Ovary (tissue), 7 donors: ENCODE measurements at regions not wholly inside any gene's neighbourhood (a gene's known extent, or its start where the extent isn't known, plus 50 kb on each side); places are given as distances from the start of the nearest gene placed in this dataset.

Experiments used
- DNase-seq, 5 donors: peaks; one replicate each; pipeline ENCODE4 v3.0.0-alpha.2; 2019 to 2020
- H3K27ac ChIP-seq, 2 donors: fragments of 200-600 bp; one replicate each; pipeline versions ENCODE4 v1.5.1 to v1.8.0; 2019 to 2022
- H3K27me3 ChIP-seq: fragments of 200-600 bp; one replicate; pipeline ENCODE4 v1.8.0; 2022
- H3K36me3 ChIP-seq: fragments of 200-600 bp; sonication (generic); one replicate; pipeline ENCODE4 v1.5.1; 2019
- H3K4me1 ChIP-seq: one replicate; pipeline ENCODE4 v1.8.1; 2013; ENCODE audit warnings: mild to moderate bottlenecking, moderate library complexity; ENCODE audit not compliant: insufficient read depth
- H3K4me3 ChIP-seq: fragments of 200-600 bp; sonication (generic); one replicate; pipeline ENCODE4 v1.5.1; 2017
- H3K9me3 ChIP-seq, 2 donors: fragments of 200-600 bp in 1 of 2; sonication (generic) in 1 of 2; one replicate each; pipeline versions ENCODE4 v1.5.1 to v1.8.1; 2013 to 2019; ENCODE audit warnings: mild to moderate bottlenecking in 1 of 2, moderate library complexity in 1 of 2
- EP300 ChIP-seq: sonication (generic); formaldehyde crosslinking; IDR thresholded peaks from one replicate; pipeline ENCODE4 v1.6.1; 2017; ENCODE audit warnings: antibody characterized with exemption
- POLR2A ChIP-seq: fragments of 450-650 bp; IDR thresholded peaks from one replicate; pipeline ENCODE4 v1.6.1; 2017; ENCODE audit warnings: antibody characterized with exemption, mild to moderate bottlenecking, moderate library complexity
- WGBS, 3 donors: extraction: QIAGEN DNeasy Blood & Tissue Kit in 1 of 3; methylation state at CpG; one replicate each; pipeline versions ENCODE4 v1.1.5 to v1.1.7; 2013 to 2017; 5-methylcytosine and 5-hydroxymethylcytosine counted together
- intact Hi-C, 4 donors: fragments of 100-400 bp; cut with DNase I; formaldehyde crosslinking; loops; one replicate each; pipeline versions ENCODE4 v1.11.0 to v1.15.1; 2022 to 2023
- TF ChIP-seq, protein P1 (sequence below), 3 donors: fragments of 450-650 bp in 2 of 3; fragments of 200-600 bp in 1 of 3; IDR thresholded peaks; one replicate each; pipeline versions ENCODE4 v1.5.1 to v1.8.0; 2016 to 2022; ENCODE audit warnings: antibody characterized with exemption in 3 of 3, mild to moderate bottlenecking in 1 of 3
- donor health status: DM: no; HTN: no; CAD: no; lungs with moderate emphysema.
- donor health status: DM: no; HTN: no; CAD: no.
- donor health status: Bipolar disorder and iron deficiency.
- donor health status: DM: no; HTN: no; CAD: no.
- donor health status: DM: yes; HTN: yes; CAD: no.

DNA sequence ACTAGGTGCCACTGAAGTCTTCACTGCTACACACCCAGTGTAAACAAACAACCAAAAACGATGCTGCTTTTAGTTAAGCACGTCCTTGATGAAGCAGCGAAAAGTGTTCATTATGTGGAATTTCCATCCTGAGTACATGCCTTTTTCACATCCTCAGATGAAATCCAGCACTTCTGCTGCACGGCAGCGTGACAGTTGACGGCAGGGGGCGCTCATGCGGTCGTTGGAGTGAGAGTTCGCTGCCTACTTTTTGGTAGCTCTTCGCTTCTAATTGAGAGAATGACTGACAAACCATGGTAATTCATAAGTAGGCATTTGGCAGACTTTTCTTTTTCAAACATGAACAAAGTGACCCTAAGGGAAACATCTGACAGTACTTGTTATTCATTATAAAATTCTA is 1124.9 kb downstream of the EFNB2 start:
- DNase-seq: peak in 3 of 5 donors; percentile 18 to 40 (median 22)
- Histone ChIP-seq H3K4me3 (no peak overlapping the region), H3K9me3 (no peaks in the 10 kb centered on the region), H3K27me3 (no peaks in the 10 kb centered on the region), H3K4me1 (no peaks in the 10 kb centered on the region), H3K36me3 (no peaks in the 10 kb centered on the region), H3K27ac (no peak overlapping the region)
- WGBS, 3 donors: 37 to 41% (median 38%) methylated on average over 11 of the region's 11 CpGs
- TF ChIP-seq EP300: no peak
- TF ChIP-seq, protein P1, sequence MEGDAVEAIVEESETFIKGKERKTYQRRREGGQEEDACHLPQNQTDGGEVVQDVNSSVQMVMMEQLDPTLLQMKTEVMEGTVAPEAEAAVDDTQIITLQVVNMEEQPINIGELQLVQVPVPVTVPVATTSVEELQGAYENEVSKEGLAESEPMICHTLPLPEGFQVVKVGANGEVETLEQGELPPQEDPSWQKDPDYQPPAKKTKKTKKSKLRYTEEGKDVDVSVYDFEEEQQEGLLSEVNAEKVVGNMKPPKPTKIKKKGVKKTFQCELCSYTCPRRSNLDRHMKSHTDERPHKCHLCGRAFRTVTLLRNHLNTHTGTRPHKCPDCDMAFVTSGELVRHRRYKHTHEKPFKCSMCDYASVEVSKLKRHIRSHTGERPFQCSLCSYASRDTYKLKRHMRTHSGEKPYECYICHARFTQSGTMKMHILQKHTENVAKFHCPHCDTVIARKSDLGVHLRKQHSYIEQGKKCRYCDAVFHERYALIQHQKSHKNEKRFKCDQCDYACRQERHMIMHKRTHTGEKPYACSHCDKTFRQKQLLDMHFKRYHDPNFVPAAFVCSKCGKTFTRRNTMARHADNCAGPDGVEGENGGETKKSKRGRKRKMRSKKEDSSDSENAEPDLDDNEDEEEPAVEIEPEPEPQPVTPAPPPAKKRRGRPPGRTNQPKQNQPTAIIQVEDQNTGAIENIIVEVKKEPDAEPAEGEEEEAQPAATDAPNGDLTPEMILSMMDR (IDR thresholded peaks at IDR 0.05): no peak
- TF ChIP-seq POLR2A: no peak
- intact Hi-C loops: no loop called here

DNA sequence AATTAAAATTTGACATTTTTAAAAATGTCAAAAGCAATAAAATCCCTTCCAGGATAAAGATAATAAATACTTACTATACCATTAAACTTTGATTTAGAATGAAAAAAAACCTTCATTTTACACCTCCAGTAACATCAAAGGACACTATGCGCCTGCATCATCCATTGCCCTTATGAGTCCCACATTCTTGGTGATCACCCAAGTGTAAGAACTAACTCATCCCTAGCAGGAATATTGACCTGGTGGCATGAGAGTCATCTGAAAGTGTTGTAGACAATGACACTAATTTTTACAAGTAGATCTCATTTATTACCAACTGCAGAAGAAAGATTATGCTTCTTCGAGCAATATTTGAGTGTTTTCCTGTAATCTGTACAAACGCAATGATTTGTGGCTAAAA is 1128.9 kb downstream of the EFNB2 start:
- H3K27me3 ChIP-seq: no peaks in the 10 kb centered on the region
- TF ChIP-seq, protein P1 (IDR thresholded peaks at IDR 0.05): no peak
- TF ChIP-seq POLR2A (no peak), EP300 (no peak)
- no peaks in the 10 kb centered on the region for H3K36me3 ChIP-seq
- H3K4me3 ChIP-seq: no peak overlapping the region
- no peaks in the 10 kb centered on the region for H3K4me1 ChIP-seq
- 85 to 92% (median 88%) methylated on average over 3 of the region's 3 CpGs for WGBS, 3 donors
- H3K9me3 ChIP-seq: no peaks in the 10 kb centered on the region
- DNase-seq: no peak
- H3K27ac ChIP-seq: no peak overlapping the region
- intact Hi-C loops: no loop called here

DNA sequence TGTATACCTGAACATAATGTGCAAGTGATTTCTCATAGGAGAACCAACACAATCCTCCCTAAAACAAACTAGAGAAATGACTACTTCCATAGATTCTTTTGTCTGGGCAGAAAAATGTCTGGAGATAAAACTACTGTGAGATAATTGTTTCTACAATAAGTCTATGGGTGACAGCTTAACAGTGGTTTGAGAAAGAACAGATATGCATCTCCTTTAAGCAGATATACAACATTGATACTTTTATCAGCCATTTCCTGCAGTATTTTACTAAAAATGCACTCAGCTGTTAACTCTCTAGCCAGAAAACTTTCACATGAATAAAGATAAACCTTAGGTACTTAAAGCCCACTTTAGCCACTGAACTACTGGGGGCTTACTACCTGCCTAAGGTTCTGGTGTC is 1132.4 kb downstream of the EFNB2 start:
- no peak for DNase-seq
- Histone ChIP-seq H3K4me3 (no peak overlapping the region), H3K27me3 (no peaks in the 10 kb centered on the region), H3K9me3 (no peaks in the 10 kb centered on the region), H3K36me3 (no peaks in the 10 kb centered on the region), H3K4me1 (no peaks in the 10 kb centered on the region), H3K27ac (no peak overlapping the region)
- intact Hi-C loops: no loop called here
- TF ChIP-seq, protein P1 (IDR thresholded peaks at IDR 0.05): no peak
- TF ChIP-seq POLR2A (no peak), EP300 (no peak)

DNA sequence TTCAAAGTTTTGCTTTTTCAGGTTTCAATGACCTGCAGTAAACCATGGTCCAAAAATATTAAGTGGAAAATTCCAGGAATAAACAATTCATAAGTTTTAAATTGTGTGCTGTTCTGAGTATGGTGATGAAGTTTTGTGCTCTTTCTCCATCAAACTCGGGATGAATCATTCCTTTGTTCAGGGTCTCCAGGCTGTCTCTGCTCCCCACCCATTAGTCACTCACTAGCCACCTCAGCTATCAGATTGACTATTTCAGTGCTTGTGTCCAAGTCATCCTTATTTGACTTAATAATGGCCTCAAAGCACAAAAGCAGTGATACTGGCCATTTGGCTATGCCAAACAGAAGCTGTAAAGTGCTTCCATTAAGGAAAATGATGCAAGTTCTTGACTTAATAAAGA is 1140.4 kb downstream of the EFNB2 start:
- H3K4me3 ChIP-seq: no peak overlapping the region
- H3K9me3 ChIP-seq: no peaks in the 10 kb centered on the region
- H3K27ac ChIP-seq: no peak overlapping the region
- no peak for TF ChIP-seq POLR2A
- no peak for TF ChIP-seq EP300
- TF ChIP-seq, protein P1 (IDR thresholded peaks at IDR 0.05): no peak
- 65 to 75% (median 70%) methylated on average over 1 of the region's 1 CpG for WGBS, 3 donors
- H3K4me1 ChIP-seq: no peaks in the 10 kb centered on the region
- intact Hi-C loops: no loop called here
- DNase-seq: no peak
- no peaks in the 10 kb centered on the region for H3K27me3 ChIP-seq
- H3K36me3 ChIP-seq: no peaks in the 10 kb centered on the region

DNA sequence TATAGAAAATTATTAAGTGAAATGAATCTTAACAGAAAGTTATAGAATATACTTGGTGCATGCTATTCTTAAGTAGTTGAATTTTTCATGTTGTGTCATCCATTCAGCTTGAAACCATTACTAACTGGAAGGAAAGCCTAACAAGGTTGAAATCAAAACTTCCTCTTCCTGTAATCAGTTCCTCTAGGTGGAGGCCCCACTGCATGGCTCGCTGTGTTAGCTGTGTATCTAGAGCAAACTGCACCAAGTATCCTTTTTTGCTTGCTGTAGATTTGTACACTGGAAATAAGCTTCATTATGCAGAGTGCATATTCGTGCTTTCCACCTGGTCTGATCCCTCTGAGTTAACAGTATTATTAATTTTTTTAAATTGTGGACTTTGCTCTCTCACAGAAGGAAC is 1146.1 kb downstream of the EFNB2 start:
- Histone ChIP-seq H3K36me3 (no peaks in the 10 kb centered on the region), H3K27ac (no peak overlapping the region), H3K4me3 (no peak overlapping the region), H3K27me3 (no peaks in the 10 kb centered on the region), H3K9me3 (no peaks in the 10 kb centered on the region), H3K4me1 (no peaks in the 10 kb centered on the region)
- no peak for DNase-seq
- whole genome bisulfite sequencing, 3 donors: 72 to 79% (median 79%) methylated on average over 2 of the region's 2 CpGs
- TF ChIP-seq EP300 (no peak), POLR2A (no peak)
- TF ChIP-seq, protein P1 (IDR thresholded peaks at IDR 0.05): no peak
- intact Hi-C loops: no loop called here
